Gastrocnemius medialis (tissue), 4 donors: ENCODE measurements at regions not wholly inside any gene's neighbourhood (a gene's known extent, or its start where the extent isn't known, plus 50 kb on each side); places are given as distances from the start of the nearest gene placed in this dataset.
"Not testable (repeated sequence)": the region's sequence is repeated elsewhere in the genome, so short reads cannot be mapped to it uniquely, and the experiment has no call there.

Experiments
- ATAC-seq, 2 donors: fragments of 150-250 bp; one replicate each; pipeline ENCODE4 v1.9.1; 2016
- DNase-seq, 2 donors: peaks; one replicate each; pipeline ENCODE4 v3.0.0-alpha.2; 2019
- H3K27ac ChIP-seq, 4 donors: fragments of 200-600 bp; sonication (generic); 1 replicate in 1 of 4; 2 replicates in 3 of 4; pipeline ENCODE4 v1.5.1; 2016 to 2018; ENCODE audit warnings: mild to moderate bottlenecking in 2 of 4, moderate library complexity in 1 of 4
- H3K27me3 ChIP-seq, 3 donors: fragments of 200-600 bp; sonication (generic) in 2 of 3; 1 replicate in 1 of 3; 2 replicates in 2 of 3; pipeline versions ENCODE4 v1.5.1 to v1.6.0; 2016 to 2019; ENCODE audit warnings: mild to moderate bottlenecking in 1 of 3, moderate library complexity in 1 of 3
- H3K36me3 ChIP-seq, 2 donors: fragments of 200-600 bp; sonication (generic) in 1 of 2; one replicate each; pipeline ENCODE4 v1.5.1; 2017 to 2018
- H3K4me1 ChIP-seq, 2 donors: fragments of 200-600 bp; sonication (generic) in 1 of 2; one replicate each; pipeline ENCODE4 v1.5.1; 2016 to 2017; ENCODE audit warnings: mild to moderate bottlenecking in 2 of 2
- H3K4me3 ChIP-seq, 4 donors: fragments of 200-600 bp; sonication (generic) in 3 of 4; 1 replicate in 1 of 4; 2 replicates in 3 of 4; pipeline ENCODE4 v1.5.1; 2016 to 2019; ENCODE audit warnings: mild to moderate bottlenecking in 2 of 4
- H3K9me3 ChIP-seq, 3 donors: fragments of 200-600 bp; sonication (generic) in 2 of 3; 1 replicate in 1 of 3; 2 replicates in 2 of 3; pipeline ENCODE4 v1.5.1; 2016 to 2019
- POLR2A ChIP-seq, 2 donors: fragments of 450-650 bp; IDR thresholded peaks; one replicate each; pipeline ENCODE4 v1.6.1; 2017; ENCODE audit warnings: antibody characterized with exemption in 2 of 2, mild to moderate bottlenecking in 2 of 2, moderate library complexity in 2 of 2
- in situ Hi-C, 4 donors: fragments of 200-750 bp; cut with MboI; loops; one replicate each; pipeline versions ENCODE4 v1.15.0 to v1.8.0; 2017; ENCODE audit warnings: low sequenced_read_pairs in 4 of 4
- intact Hi-C: fragments of 100-400 bp; cut with DNase I; formaldehyde crosslinking; loops from one replicate; pipeline ENCODE4 v1.15.1; 2023; ENCODE audit warnings: low total_unique reads
- TF ChIP-seq, protein P1 (sequence below), 5 experiments: fragments of 450-650 bp in 3 of 5; fragments of 200-600 bp in 2 of 5; sonication (generic) in 2 of 5; IDR thresholded peaks in 4 of 5; conservative IDR thresholded peaks in 1 of 5; 1 replicate in 4 of 5; 2 replicates in 1 of 5; pipeline ENCODE4 v1.5.1; 2016 to 2019; ENCODE audit warnings: antibody characterized with exemption in 5 of 5, mild to moderate bottlenecking in 3 of 5, moderate library complexity in 3 of 5

GRCh38 chr2:122564843-122565242 lies 809.4 kb downstream of the TSN start:
- no peak for ATAC-seq
- Histone ChIP-seq H3K27me3 (no peaks in the 10 kb centered on the region), H3K27ac (no peak overlapping the region), H3K9me3 (no peaks in the 10 kb centered on the region), H3K4me1 (no peaks in the 10 kb centered on the region), H3K36me3 (no peaks in the 10 kb centered on the region), H3K4me3 (no peak overlapping the region)
- no peak for DNase-seq
- in situ Hi-C loops = no loop called here
- intact Hi-C loops = no loop called here
- TF ChIP-seq POLR2A (IDR thresholded peaks at IDR 0.05) = no peak
- TF ChIP-seq, protein P1, sequence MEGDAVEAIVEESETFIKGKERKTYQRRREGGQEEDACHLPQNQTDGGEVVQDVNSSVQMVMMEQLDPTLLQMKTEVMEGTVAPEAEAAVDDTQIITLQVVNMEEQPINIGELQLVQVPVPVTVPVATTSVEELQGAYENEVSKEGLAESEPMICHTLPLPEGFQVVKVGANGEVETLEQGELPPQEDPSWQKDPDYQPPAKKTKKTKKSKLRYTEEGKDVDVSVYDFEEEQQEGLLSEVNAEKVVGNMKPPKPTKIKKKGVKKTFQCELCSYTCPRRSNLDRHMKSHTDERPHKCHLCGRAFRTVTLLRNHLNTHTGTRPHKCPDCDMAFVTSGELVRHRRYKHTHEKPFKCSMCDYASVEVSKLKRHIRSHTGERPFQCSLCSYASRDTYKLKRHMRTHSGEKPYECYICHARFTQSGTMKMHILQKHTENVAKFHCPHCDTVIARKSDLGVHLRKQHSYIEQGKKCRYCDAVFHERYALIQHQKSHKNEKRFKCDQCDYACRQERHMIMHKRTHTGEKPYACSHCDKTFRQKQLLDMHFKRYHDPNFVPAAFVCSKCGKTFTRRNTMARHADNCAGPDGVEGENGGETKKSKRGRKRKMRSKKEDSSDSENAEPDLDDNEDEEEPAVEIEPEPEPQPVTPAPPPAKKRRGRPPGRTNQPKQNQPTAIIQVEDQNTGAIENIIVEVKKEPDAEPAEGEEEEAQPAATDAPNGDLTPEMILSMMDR (IDR thresholded peaks at IDR 0.05 in 4 of 5, conservative IDR thresholded peaks at IDR 0.05 in 1 of 5) = no peak

GRCh38 chr2:122565364-122565763 lies 809.9 kb downstream of the TSN start:
- no peaks in the 10 kb centered on the region for H3K27me3 ChIP-seq
- no peaks in the 10 kb centered on the region for H3K4me1 ChIP-seq
- DNase-seq (no peak), ATAC-seq (no peak)
- TF ChIP-seq, protein P1 (IDR thresholded peaks at IDR 0.05 in 4 of 5, conservative IDR thresholded peaks at IDR 0.05 in 1 of 5) = no peak
- no peak for TF ChIP-seq POLR2A (IDR thresholded peaks at IDR 0.05)
- no peak overlapping the region for H3K4me3 ChIP-seq
- in situ Hi-C loops = no loop called here
- intact Hi-C loops = no loop called here
- H3K27ac ChIP-seq = no peak overlapping the region
- H3K36me3 ChIP-seq = no peaks in the 10 kb centered on the region
- H3K9me3 ChIP-seq = no peaks in the 10 kb centered on the region

DNA sequence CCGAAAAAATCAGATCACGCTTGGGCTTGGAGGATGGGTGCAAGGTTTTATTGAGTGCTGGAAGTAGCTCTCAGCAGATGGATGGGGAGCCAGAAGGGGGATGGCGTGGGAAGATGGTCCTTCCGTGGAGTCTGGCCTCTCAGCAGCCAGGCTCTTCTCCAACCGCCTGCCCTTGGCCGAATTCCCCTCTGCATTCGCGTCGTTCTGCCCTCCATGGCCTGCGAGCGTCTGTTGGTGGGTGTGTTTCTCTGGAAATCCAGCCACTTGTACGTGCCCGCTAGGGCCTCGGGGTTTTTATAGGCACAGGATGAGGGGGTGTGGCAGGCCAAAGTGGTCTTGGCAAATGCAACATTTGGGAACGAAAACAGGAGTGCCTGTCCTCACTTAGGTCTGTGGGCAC lies 815.2 kb downstream of the TSN start:
- no peaks in the 10 kb centered on the region for H3K9me3 ChIP-seq
- no peaks in the 10 kb centered on the region for H3K27me3 ChIP-seq
- TF ChIP-seq, protein P1 (IDR thresholded peaks at IDR 0.05 in 4 of 5, conservative IDR thresholded peaks at IDR 0.05 in 1 of 5) = no peak
- TF ChIP-seq POLR2A (IDR thresholded peaks at IDR 0.05) = no peak
- no peak for DNase-seq
- H3K4me1 ChIP-seq = no peaks in the 10 kb centered on the region
- no peak overlapping the region for H3K4me3 ChIP-seq
- no peak overlapping the region for H3K27ac ChIP-seq
- in situ Hi-C loops = no loop called here
- no peak for ATAC-seq
- intact Hi-C loops = no loop called here
- H3K36me3 ChIP-seq = no peaks in the 10 kb centered on the region

GRCh38 chr2:122571471-122571870 lies 816.0 kb downstream of the TSN start:
- H3K4me3 ChIP-seq, DNase-seq, in situ Hi-C loops, intact Hi-C loops, H3K4me1 ChIP-seq, H3K36me3 ChIP-seq, ATAC-seq, H3K9me3 ChIP-seq, H3K27ac ChIP-seq, H3K27me3 ChIP-seq: not testable (repeated sequence)

DNA sequence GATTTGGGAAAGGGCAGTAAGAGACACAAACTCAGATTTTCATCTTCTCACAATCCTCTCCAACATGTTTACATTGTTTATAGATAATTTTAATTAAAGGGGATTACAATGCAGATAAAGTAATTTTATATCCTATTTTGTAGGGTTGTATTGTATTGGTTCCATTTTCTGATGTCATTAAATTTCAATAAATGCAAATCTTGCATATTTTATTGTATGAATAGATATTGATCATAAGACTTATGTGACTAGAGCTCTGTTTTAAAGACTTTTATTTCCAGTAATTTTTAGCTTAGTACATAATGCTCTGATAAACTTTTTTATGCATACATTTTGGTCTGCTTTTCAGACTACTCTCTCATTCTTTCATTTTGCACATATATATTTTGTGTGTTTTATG lies 819.6 kb downstream of the TSN start:
- Histone ChIP-seq H3K27me3 (no peaks in the 10 kb centered on the region), H3K4me1 (no peaks in the 10 kb centered on the region), H3K9me3 (no peaks in the 10 kb centered on the region), H3K4me3 (no peak overlapping the region), H3K27ac (no peak overlapping the region), H3K36me3 (no peaks in the 10 kb centered on the region)
- DNase-seq = no peak
- no peak for ATAC-seq
- intact Hi-C loops (no loop called here), in situ Hi-C loops (no loop called here)
- TF ChIP-seq, protein P1 (IDR thresholded peaks at IDR 0.05 in 4 of 5, conservative IDR thresholded peaks at IDR 0.05 in 1 of 5) = no peak
- no peak for TF ChIP-seq POLR2A (IDR thresholded peaks at IDR 0.05)
